CD8-positive, alpha-beta memory T cell (primary cell): ENCODE measurements at regions not wholly inside any gene's neighbourhood (a gene's known extent, or its start where the extent isn't known, plus 50 kb on each side); places are given as distances from the start of the nearest gene placed in this dataset.

Source experiments
- CTCF ChIA-PET: fragments of 350-600 bp; sonication (Branson Sonifier 250); formaldehyde crosslinking; loops from one replicate; lab custom pipeline; 2021; ENCODE audit warnings: antibody characterized with exemption; lab: Charles Lee
- POLR2A ChIA-PET: fragments of 350-600 bp; sonication (Branson Sonifier 250); formaldehyde crosslinking; loops from one replicate; lab custom pipeline; 2021; ENCODE audit warnings: antibody characterized with exemption; lab: Charles Lee
- DNase-seq, 5 donors: peaks; one replicate each; pipeline versions ENCODE4 v3.0.0 to v3.0.0-alpha.2; 2020 to 2022; ENCODE audit warnings: mixed read lengths in 1 of 5
- H3K27ac ChIP-seq: one replicate; pipeline ENCODE4 v1.7.0; 2013; ENCODE audit warnings: low read depth, mild to moderate bottlenecking, low read length, moderate library complexity
- H3K27me3 ChIP-seq: 2 replicates; pipeline ENCODE4 v1.7.0; 2013; ENCODE audit warnings: low read length, mild to moderate bottlenecking; ENCODE audit not compliant: insufficient read depth, poor library complexity, severe bottlenecking
- H3K36me3 ChIP-seq: 2 replicates; pipeline ENCODE4 v1.7.0; 2013; ENCODE audit warnings: mild to moderate bottlenecking, low read length, moderate library complexity; ENCODE audit not compliant: insufficient read depth
- H3K4me1 ChIP-seq: 2 replicates; pipeline ENCODE4 v1.7.0; 2013; ENCODE audit warnings: mild to moderate bottlenecking, low read length, moderate library complexity; ENCODE audit not compliant: insufficient read depth
- H3K4me3 ChIP-seq: 2 replicates; pipeline ENCODE4 v1.7.0; 2013; ENCODE audit warnings: mild to moderate bottlenecking, low read length
- H3K9me3 ChIP-seq: 2 replicates; pipeline ENCODE4 v1.7.0; 2013; ENCODE audit warnings: mild to moderate bottlenecking, low read length
- H3K27ac Mint-ChIP-seq, 8 donors: one replicate each; pipeline ENCODE4 v1.8.0; 2020 to 2021; ENCODE audit warnings: mixed read lengths in 8 of 8, mild to moderate bottlenecking in 6 of 8, inconsistent platforms in 3 of 8, moderate library complexity in 3 of 8
- H3K27me3 Mint-ChIP-seq, 2 donors: one replicate each; pipeline ENCODE4 v1.8.0; 2020 to 2021; ENCODE audit warnings: mixed read lengths in 2 of 2, mild to moderate bottlenecking in 1 of 2, moderate library complexity in 1 of 2
- H3K36me3 Mint-ChIP-seq, 3 donors: one replicate each; pipeline ENCODE4 v1.8.0; 2020 to 2021; ENCODE audit warnings: mixed read lengths in 3 of 3, inconsistent platforms in 1 of 3, mild to moderate bottlenecking in 1 of 3
- H3K4me1 Mint-ChIP-seq, 3 donors: one replicate each; pipeline ENCODE4 v1.8.0; 2020 to 2021; ENCODE audit warnings: mixed read lengths in 3 of 3, inconsistent platforms in 1 of 3, mild to moderate bottlenecking in 1 of 3
- H3K4me3 Mint-ChIP-seq, 7 donors: one replicate each; pipeline ENCODE4 v1.8.0; 2020 to 2021; ENCODE audit warnings: mixed read lengths in 7 of 7, mild to moderate bottlenecking in 6 of 7, moderate library complexity in 4 of 7, inconsistent platforms in 2 of 7
- H3K9me3 Mint-ChIP-seq, 5 donors: one replicate each; pipeline ENCODE4 v1.8.0; 2020 to 2022; ENCODE audit warnings: mixed read lengths in 5 of 5, mild to moderate bottlenecking in 3 of 5, moderate library complexity in 2 of 5, inconsistent platforms in 1 of 5

GRCh38 chr13:69567514-69567913 is 540.1 kb upstream of the ATXN8OS start:
- Mint-ChIP-seq H3K4me1 (no peaks in the 10 kb centered on the region), H3K27ac (no peak overlapping the region), H3K36me3 (no peaks in the 10 kb centered on the region), H3K27me3 (no peaks in the 10 kb centered on the region), H3K4me3 (no peak overlapping the region), H3K9me3 (peaks cover 0 to 15% (median 6%) of the 10 kb centered on the region in 5 donors)
- no peak overlapping the region for H3K4me3 ChIP-seq
- DNase-seq: no peak
- POLR2A ChIA-PET: no interaction called here
- H3K36me3 ChIP-seq: no peaks in the 10 kb centered on the region
- CTCF ChIA-PET: no interaction called here
- no peak overlapping the region for H3K27ac ChIP-seq
- no peaks in the 10 kb centered on the region for H3K27me3 ChIP-seq
- no peaks in the 10 kb centered on the region for H3K9me3 ChIP-seq
- H3K4me1 ChIP-seq: no peaks in the 10 kb centered on the region

GRCh38 chr13:69566104-69566716 is 541.4 kb upstream of the ATXN8OS start:
- Mint-ChIP-seq H3K27ac (no peak overlapping the region), H3K4me1 (no peaks in the 10 kb centered on the region), H3K4me3 (no peak overlapping the region), H3K36me3 (no peaks in the 10 kb centered on the region), H3K9me3 (peaks cover 0 to 21% (median 6%) of the 10 kb centered on the region in 5 donors), H3K27me3 (peaks cover 0 to 1% of the 10 kb centered on the region in 2 donors)
- Histone ChIP-seq H3K36me3 (no peaks in the 10 kb centered on the region), H3K9me3 (no peaks in the 10 kb centered on the region), H3K27ac (no peak overlapping the region), H3K27me3 (no peaks in the 10 kb centered on the region), H3K4me1 (no peaks in the 10 kb centered on the region), H3K4me3 (no peak overlapping the region)
- ChIA-PET CTCF (no interaction called here), POLR2A (no interaction called here)
- no peak for DNase-seq

- Histone ChIP-seq H3K4me1 (no peaks in the 10 kb centered on the region), H3K9me3 (no peaks in the 10 kb centered on the region), H3K36me3 (no peaks in the 10 kb centered on the region), H3K27me3 (no peaks in the 10 kb centered on the region), H3K4me3 (no peak overlapping the region), H3K27ac (no peak overlapping the region)
- H3K27ac Mint-ChIP-seq: no peak overlapping the region
- H3K4me1 Mint-ChIP-seq: no peaks in the 10 kb centered on the region
- no peak overlapping the region for H3K4me3 Mint-ChIP-seq
- ChIA-PET CTCF (no interaction called here), POLR2A (no interaction called here)
- DNase-seq: no peak
- H3K27me3 Mint-ChIP-seq: peaks cover 0 to 1% of the 10 kb centered on the region in 2 donors
- peaks cover 0 to 27% (median 3%) of the 10 kb centered on the region in 5 donors for H3K9me3 Mint-ChIP-seq
- H3K36me3 Mint-ChIP-seq: no peaks in the 10 kb centered on the region
Measured at GRCh38 chr13:69565334-69565733, 542.3 kb upstream of the ATXN8OS start.

DNA sequence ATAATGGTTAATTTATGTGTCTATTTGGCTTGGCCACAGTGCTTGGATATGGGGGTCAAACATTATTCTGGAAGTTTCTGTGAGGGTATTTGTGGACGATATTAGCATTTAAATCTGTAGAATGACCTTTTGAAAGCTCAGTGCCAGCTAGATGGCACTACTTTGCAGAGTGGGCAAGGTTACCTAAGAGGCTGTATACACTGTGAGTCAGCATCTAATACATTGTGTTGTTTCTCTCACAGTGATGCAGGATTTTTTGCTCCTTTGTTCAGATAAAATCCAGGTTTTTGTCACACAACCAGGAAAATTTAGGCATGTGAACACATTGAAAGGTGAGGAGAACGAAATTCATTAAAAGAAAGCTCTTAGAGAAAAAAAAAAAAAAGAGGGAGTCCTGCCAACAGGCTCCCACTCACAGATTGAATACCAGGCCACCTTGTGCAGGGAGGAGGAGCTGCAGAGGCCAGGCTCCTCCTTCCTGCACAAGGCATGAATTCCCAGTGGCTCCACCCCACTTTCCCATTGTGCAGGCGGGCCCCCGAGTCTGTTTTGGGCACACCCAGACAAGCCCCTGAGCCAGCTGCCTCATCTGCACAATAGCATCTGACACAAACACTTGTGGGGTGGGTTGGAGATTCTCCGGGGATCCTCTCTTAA is 551.0 kb upstream of the ATXN8OS start:
- Mint-ChIP-seq H3K9me3 (peaks cover 3 to 17% (median 5%) of the 10 kb centered on the region in 5 donors), H3K4me3 (no peak overlapping the region), H3K27ac (no peak overlapping the region), H3K27me3 (peaks cover 0 to under 1% of the 10 kb centered on the region in 2 donors), H3K4me1 (no peaks in the 10 kb centered on the region), H3K36me3 (no peaks in the 10 kb centered on the region)
- Histone ChIP-seq H3K4me1 (no peaks in the 10 kb centered on the region), H3K9me3 (no peaks in the 10 kb centered on the region), H3K4me3 (no peak overlapping the region), H3K36me3 (no peaks in the 10 kb centered on the region), H3K27ac (no peak overlapping the region), H3K27me3 (no peaks in the 10 kb centered on the region)
- no peak for DNase-seq
- POLR2A ChIA-PET: no interaction called here
- CTCF ChIA-PET: no interaction called here

DNA sequence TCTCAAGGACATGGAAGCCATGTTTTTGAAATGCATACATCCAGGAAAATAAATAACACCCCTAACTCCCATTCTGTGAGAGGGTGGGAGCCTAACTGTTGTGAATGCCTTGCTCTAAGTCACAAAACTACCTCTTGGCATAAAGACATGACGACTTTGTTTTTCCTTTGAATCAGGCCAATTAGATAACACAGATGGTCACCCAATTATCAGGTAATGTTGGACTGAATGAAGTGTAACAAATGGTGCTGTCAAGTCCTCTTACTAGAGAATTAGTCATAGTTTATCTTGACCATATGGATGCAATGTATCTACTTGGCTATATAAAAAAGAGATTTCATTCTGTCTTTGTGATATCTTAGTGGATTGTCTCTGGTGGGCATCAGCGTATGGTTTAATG is 553.6 kb upstream of the ATXN8OS start:
- Histone ChIP-seq H3K4me3 (no peak overlapping the region), H3K27ac (no peak overlapping the region), H3K9me3 (no peaks in the 10 kb centered on the region), H3K27me3 (no peaks in the 10 kb centered on the region), H3K4me1 (no peaks in the 10 kb centered on the region), H3K36me3 (no peaks in the 10 kb centered on the region)
- H3K4me1 Mint-ChIP-seq: no peaks in the 10 kb centered on the region
- no peak overlapping the region for H3K27ac Mint-ChIP-seq
- H3K9me3 Mint-ChIP-seq: peaks cover 3 to 10% (median 5%) of the 10 kb centered on the region in 5 donors
- no peaks in the 10 kb centered on the region for H3K36me3 Mint-ChIP-seq
- CTCF ChIA-PET: no interaction called here
- H3K27me3 Mint-ChIP-seq: no peaks in the 10 kb centered on the region
- no peak overlapping the region for H3K4me3 Mint-ChIP-seq
- POLR2A ChIA-PET: no interaction called here
- no peak for DNase-seq

DNA sequence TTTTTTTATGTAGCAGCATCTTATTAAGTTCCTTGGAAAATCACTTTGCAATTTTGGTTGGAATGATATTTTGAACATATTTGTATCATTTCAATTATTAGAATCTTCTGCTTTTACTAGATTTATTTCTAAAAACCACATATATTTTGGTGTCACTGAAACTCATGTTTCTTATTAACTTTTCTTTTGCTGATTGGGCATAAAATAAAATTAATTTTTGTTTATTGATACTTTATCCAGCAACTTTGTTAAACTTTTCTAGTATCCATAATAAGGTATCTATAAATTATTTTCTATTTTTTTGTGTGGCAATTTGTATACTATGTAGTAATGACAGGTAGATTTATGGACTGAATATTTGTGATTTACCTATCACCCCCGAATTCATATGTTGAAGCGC is 556.4 kb upstream of the ATXN8OS start:
- no peak for DNase-seq
- ChIA-PET POLR2A (no interaction called here), CTCF (no interaction called here)
- Histone ChIP-seq H3K4me3 (no peak overlapping the region), H3K27ac (no peak overlapping the region), H3K27me3 (no peaks in the 10 kb centered on the region), H3K9me3 (no peaks in the 10 kb centered on the region), H3K4me1 (no peaks in the 10 kb centered on the region), H3K36me3 (no peaks in the 10 kb centered on the region)
- Mint-ChIP-seq H3K27me3 (no peaks in the 10 kb centered on the region), H3K9me3 (peaks cover under 1 to 7% (median 5%) of the 10 kb centered on the region in 5 donors), H3K4me1 (no peaks in the 10 kb centered on the region), H3K27ac (no peak overlapping the region), H3K36me3 (no peaks in the 10 kb centered on the region), H3K4me3 (no peak overlapping the region)

- no peak for DNase-seq
- no peaks in the 10 kb centered on the region for H3K27me3 Mint-ChIP-seq
- POLR2A ChIA-PET: no interaction called here
- H3K27ac Mint-ChIP-seq: no peak overlapping the region
- no peaks in the 10 kb centered on the region for H3K36me3 Mint-ChIP-seq
- CTCF ChIA-PET: no interaction called here
- H3K4me1 Mint-ChIP-seq: no peaks in the 10 kb centered on the region
- no peak overlapping the region for H3K4me3 Mint-ChIP-seq
- Histone ChIP-seq H3K4me1 (no peaks in the 10 kb centered on the region), H3K27ac (no peak overlapping the region), H3K9me3 (no peaks in the 10 kb centered on the region), H3K27me3 (no peaks in the 10 kb centered on the region), H3K4me3 (no peak overlapping the region), H3K36me3 (no peaks in the 10 kb centered on the region)
- H3K9me3 Mint-ChIP-seq: peaks cover 2 to 18% (median 5%) of the 10 kb centered on the region in 5 donors
Measured at GRCh38 chr13:69547780-69548179, 559.8 kb upstream of the ATXN8OS start.

- H3K27me3 Mint-ChIP-seq: no peaks in the 10 kb centered on the region
- Histone ChIP-seq H3K36me3 (no peaks in the 10 kb centered on the region), H3K4me1 (no peaks in the 10 kb centered on the region), H3K27ac (no peak overlapping the region), H3K27me3 (no peaks in the 10 kb centered on the region), H3K4me3 (no peak overlapping the region), H3K9me3 (no peaks in the 10 kb centered on the region)
- POLR2A ChIA-PET: no interaction called here
- DNase-seq: no peak
- no peaks in the 10 kb centered on the region for H3K4me1 Mint-ChIP-seq
- no peak overlapping the region for H3K27ac Mint-ChIP-seq
- no peaks in the 10 kb centered on the region for H3K36me3 Mint-ChIP-seq
- peaks cover 2 to 18% (median 11%) of the 10 kb centered on the region in 5 donors for H3K9me3 Mint-ChIP-seq
- CTCF ChIA-PET: no interaction called here
- no peak overlapping the region for H3K4me3 Mint-ChIP-seq
Measured at GRCh38 chr13:69545551-69545950, 562.1 kb upstream of the ATXN8OS start.
